ENCODE measurements at regions not wholly inside any gene's neighbourhood (a gene's known extent, or its start where the extent isn't known, plus 50 kb on each side); places are given as distances from the start of the nearest gene placed in this dataset.

DNA sequence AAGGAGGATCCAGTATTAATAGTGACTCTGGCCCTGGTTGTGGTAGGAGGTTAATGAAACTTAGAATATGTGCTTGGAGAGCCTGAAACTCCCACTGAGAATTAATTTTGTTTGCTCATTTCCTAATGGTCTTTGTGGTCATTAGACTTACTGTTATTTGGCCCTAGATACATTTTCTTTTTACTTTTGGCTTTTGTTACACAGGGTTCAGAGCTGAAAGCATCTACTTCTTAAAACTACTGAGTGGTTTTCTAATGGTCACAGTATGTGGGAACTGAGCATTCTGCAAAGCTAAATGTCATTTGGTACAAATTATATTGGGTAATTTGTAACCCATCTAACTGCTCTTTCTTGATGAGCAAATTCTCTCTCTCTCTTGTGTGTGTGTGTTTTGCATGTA is 433.4 kb upstream of the IL12A start:
- Histone ChIP-seq H3K27me3 (replicated peaks; ENCODE audit: control insufficient read depth, insufficient read depth, low read length) (no peaks in the 10 kb centered on the region), H3K9ac (ENCODE audit: low read length) (no peak overlapping the region), H3K9me3 (ENCODE audit: control insufficient read depth, low read length) (no peaks in the 10 kb centered on the region), H3K36me3 (ENCODE audit: control insufficient read depth, insufficient read depth, low read length, severe bottlenecking) (no peaks in the 10 kb centered on the region), H3K4me1 (ENCODE audit: control insufficient read depth, insufficient read depth, low read length) (no peaks in the 10 kb centered on the region), H3K4me3 (ENCODE audit: low read length) (no peak overlapping the region)
- DNase-seq (ENCODE audit: low read depth): no peak

DNA sequence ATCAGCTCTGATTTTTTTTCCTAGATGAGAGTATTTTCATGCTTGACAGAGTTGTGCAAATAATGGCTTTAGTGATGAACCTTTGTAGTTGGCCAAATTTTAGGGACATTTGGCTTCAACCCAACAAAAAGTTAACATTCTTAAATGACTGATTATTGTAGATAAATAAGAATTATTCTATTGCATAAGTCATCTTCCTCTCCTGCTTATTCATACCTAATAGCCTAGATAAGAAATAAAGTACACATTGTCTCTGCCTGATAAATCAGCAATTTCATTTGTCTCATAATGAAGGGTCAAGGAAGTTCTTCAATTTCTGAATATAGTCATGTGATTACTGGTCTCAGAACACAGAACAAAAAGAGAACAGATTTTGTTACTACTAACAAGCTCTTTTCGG is 428.9 kb upstream of the IL12A start:
- H3K9me3 ChIP-seq (ENCODE audit: control insufficient read depth, low read length): no peaks in the 10 kb centered on the region
- H3K4me1 ChIP-seq (ENCODE audit: control insufficient read depth, insufficient read depth, low read length): no peaks in the 10 kb centered on the region
- H3K27me3 ChIP-seq (replicated peaks; ENCODE audit: control insufficient read depth, insufficient read depth, low read length): peaks cover 4% of the 10 kb centered on the region
- H3K4me3 ChIP-seq (ENCODE audit: low read length): no peak overlapping the region
- H3K9ac ChIP-seq (ENCODE audit: low read length): no peak overlapping the region
- no peaks in the 10 kb centered on the region for H3K36me3 ChIP-seq (ENCODE audit: control insufficient read depth, insufficient read depth, low read length, severe bottlenecking)
- no peak for DNase-seq (ENCODE audit: low read depth)

DNA sequence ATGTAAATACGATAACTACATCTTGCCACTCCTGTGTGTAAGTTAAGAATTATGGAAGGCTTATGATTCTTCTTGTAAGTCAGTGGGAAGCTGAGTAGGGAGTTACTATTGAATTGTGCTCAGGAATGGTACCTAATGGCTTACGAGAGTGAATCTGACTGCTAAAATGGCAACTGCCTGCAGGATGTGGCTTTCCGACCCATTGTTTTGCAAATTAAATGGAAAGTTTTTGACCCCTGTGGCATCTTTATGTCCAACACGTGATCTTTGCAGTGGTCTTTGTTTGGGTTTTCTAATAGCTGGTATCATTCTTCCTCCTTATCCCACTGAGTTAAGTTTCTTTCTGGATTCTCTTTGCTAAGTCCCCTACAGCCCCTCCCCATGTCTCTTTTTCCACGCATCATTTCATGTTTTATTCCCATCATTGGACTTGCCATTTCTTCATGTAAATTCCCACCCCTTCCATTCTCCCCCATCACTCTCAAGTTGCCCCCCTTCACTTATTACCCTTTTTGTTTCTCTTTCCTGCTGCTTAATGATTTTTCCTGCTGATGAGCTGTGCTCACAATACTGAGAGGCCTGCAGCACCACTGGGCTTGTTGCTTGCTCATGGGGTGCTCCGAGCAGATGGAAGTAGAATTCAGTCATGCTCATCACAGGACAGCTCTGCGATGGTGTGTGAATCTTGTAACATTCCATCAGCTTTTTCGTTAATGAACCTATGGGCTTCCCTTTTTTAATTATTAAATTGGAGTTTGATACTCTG is 428.2 kb upstream of the IL12A start:
- DNase-seq (ENCODE audit: low read depth): no peak
- H3K4me3 ChIP-seq (ENCODE audit: low read length): no peak overlapping the region
- H3K9ac ChIP-seq (ENCODE audit: low read length): no peak overlapping the region
- no peaks in the 10 kb centered on the region for H3K36me3 ChIP-seq (ENCODE audit: control insufficient read depth, insufficient read depth, low read length, severe bottlenecking)
- H3K4me1 ChIP-seq (ENCODE audit: control insufficient read depth, insufficient read depth, low read length): no peaks in the 10 kb centered on the region
- H3K9me3 ChIP-seq (ENCODE audit: control insufficient read depth, low read length): no peaks in the 10 kb centered on the region
- H3K27me3 ChIP-seq (replicated peaks; ENCODE audit: control insufficient read depth, insufficient read depth, low read length): peaks cover 4% of the 10 kb centered on the region

DNA sequence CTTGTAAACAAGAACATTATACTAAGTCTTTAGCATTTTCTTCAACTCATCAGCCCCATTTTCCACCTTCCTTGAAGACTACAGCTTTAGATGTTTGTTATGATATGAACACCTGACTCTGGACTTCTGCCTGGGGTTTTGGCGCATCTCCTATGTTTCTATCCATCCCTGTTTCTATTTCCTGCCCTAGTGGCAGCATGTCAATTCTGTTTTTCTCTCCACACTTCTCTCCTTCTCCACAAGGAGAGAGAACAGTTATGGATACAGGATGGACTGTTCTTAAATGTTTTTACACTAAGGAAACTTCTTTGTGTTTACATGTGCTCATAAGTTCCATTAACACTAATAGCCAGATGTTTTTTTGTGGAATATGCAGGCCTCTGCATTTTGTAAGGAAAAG is 423.3 kb upstream of the IL12A start:
- H3K4me3 ChIP-seq (ENCODE audit: low read length): no peak overlapping the region
- no peaks in the 10 kb centered on the region for H3K36me3 ChIP-seq (ENCODE audit: control insufficient read depth, insufficient read depth, low read length, severe bottlenecking)
- no peak overlapping the region for H3K9ac ChIP-seq (ENCODE audit: low read length)
- DNase-seq (ENCODE audit: low read depth): no peak
- peaks cover 4% of the 10 kb centered on the region for H3K27me3 ChIP-seq (replicated peaks; ENCODE audit: control insufficient read depth, insufficient read depth, low read length)
- H3K9me3 ChIP-seq (ENCODE audit: control insufficient read depth, low read length): no peaks in the 10 kb centered on the region
- H3K4me1 ChIP-seq (ENCODE audit: control insufficient read depth, insufficient read depth, low read length): no peaks in the 10 kb centered on the region

DNA sequence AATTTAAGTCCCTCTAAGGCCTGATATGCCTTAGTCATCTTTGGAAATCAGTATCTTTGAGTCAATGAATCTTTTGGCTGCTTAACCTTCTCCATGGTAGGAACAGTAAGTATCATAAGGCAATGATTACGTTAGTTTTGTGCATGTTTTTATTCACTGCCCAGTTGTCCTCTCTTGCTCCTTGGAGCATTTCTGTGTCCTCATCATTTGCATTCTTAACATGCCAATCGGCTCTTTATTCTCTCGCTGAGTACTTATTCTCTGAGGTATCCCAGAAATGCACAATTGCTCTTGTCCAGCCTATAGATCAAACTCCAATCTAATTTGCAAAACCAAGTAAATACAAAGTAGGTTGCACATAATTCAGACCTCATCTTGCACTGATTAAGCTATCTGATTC is 405.0 kb upstream of the IL12A start:
- Histone ChIP-seq H3K4me3 (ENCODE audit: low read length) (no peak overlapping the region), H3K36me3 (ENCODE audit: control insufficient read depth, insufficient read depth, low read length, severe bottlenecking) (no peaks in the 10 kb centered on the region), H3K9me3 (ENCODE audit: control insufficient read depth, low read length) (no peaks in the 10 kb centered on the region), H3K27me3 (replicated peaks; ENCODE audit: control insufficient read depth, insufficient read depth, low read length) (no peaks in the 10 kb centered on the region), H3K4me1 (ENCODE audit: control insufficient read depth, insufficient read depth, low read length) (peaks cover 12% of the 10 kb centered on the region), H3K9ac (ENCODE audit: low read length) (no peak overlapping the region)
- no peak for DNase-seq (ENCODE audit: low read depth)

DNA sequence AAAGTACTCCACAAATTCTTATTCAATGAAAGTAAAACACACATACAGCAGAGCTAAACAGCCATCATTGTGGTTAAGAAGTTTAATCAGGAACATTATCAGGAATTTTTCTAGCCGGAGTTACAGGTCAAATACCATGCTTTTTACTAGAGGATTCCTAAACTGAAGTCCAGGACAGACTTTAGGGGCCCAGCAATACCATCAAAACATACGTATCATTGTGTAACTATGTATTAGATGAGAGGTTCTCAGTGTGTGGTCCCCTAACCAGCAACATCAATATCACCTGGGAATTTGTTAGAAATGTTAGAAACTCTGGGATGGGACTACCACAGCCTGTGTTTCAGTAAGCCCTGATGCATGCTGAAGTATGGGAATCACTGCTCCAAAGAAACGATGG is 404.2 kb upstream of the IL12A start:
- no peak for DNase-seq (ENCODE audit: low read depth)
- Histone ChIP-seq H3K9ac (ENCODE audit: low read length) (no peak overlapping the region), H3K9me3 (ENCODE audit: control insufficient read depth, low read length) (no peaks in the 10 kb centered on the region), H3K4me3 (ENCODE audit: low read length) (no peak overlapping the region), H3K27me3 (replicated peaks; ENCODE audit: control insufficient read depth, insufficient read depth, low read length) (no peaks in the 10 kb centered on the region), H3K4me1 (ENCODE audit: control insufficient read depth, insufficient read depth, low read length) (peaks cover 12% of the 10 kb centered on the region), H3K36me3 (ENCODE audit: control insufficient read depth, insufficient read depth, low read length, severe bottlenecking) (no peaks in the 10 kb centered on the region)

DNA sequence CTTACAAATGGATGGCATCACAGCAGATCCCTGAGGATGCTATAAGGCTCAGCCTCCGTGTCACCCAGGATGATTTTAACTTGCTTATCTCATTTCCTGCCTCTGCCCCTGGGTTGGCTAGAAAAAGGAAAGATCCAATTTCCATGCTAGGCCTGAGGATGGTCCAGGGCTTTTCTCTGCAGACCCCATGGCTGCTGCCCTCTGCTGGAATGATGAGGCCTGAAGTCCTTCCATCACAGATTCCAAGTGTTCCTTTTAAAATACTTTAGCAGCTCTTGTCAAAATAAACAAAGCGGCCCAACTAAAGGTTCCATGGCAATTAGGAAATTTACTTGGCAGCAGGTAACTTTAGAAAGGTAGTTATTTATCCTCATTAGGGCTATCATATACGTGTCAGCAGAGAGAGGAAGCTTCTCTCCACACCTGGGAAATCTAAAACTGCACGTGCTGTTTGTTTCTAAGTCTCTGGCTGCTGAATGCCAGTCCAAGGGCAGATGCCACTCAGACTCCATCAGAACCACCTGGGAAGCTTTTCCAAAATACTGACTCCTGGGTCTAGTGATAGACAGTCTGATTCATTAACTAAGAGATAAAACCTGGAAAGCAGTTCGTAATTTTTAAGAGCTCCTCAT is 401.9 kb upstream of the IL12A start:
- peak; percentile 57 for DNase-seq (ENCODE audit: low read depth)
- Histone ChIP-seq H3K4me3 (ENCODE audit: low read length) (no peak overlapping the region), H3K9ac (ENCODE audit: low read length) (no peak overlapping the region)

DNA sequence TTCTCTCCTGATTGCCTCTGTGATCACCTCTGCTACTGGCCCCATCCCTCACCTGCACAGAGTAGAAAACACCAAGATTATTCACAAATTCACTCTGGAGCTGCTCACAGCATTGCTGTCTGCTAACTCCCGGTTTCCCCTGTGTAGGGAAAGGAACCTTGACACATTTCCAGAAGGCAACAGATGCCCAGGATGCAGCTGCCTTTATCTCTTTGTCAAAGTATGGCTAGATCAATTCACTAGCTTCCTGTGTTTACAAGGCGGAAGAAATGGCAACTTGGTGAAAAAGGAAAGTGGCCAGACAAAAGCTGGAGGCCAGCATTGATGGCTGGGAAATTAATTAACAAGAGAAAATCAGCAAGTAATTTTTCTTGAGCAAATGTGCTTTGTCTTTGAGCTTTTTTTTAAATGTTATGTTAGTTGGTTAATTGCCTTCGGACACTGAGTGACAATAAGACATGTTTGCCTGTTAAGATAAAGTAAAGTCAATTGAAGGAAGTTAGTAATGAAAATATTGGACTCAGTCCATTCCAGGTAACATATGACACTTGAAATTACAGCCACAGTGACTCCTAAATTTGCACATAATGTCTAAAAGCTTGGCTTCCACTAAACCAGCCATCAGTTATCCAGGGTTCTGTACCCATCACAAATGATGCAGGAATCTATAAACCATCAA is 394.6 kb upstream of the IL12A start:
- Histone ChIP-seq H3K36me3 (ENCODE audit: control insufficient read depth, insufficient read depth, low read length, severe bottlenecking) (no peaks in the 10 kb centered on the region), H3K27me3 (replicated peaks; ENCODE audit: control insufficient read depth, insufficient read depth, low read length) (peaks cover 7% of the 10 kb centered on the region), H3K9ac (ENCODE audit: low read length) (no peak overlapping the region), H3K9me3 (ENCODE audit: control insufficient read depth, low read length) (peaks cover 6% of the 10 kb centered on the region), H3K4me1 (ENCODE audit: control insufficient read depth, insufficient read depth, low read length) (no peaks in the 10 kb centered on the region), H3K4me3 (ENCODE audit: low read length) (no peak overlapping the region)
- no peak for DNase-seq (ENCODE audit: low read depth)

More for the DNA sequence above, 401.9 kb upstream of the IL12A start:
- H3K36me3 ChIP-seq (ENCODE audit: control insufficient read depth, insufficient read depth, low read length, severe bottlenecking): no peaks in the 10 kb centered on the region
- peaks cover 12% of the 10 kb centered on the region for H3K4me1 ChIP-seq (ENCODE audit: control insufficient read depth, insufficient read depth, low read length)
- H3K9me3 ChIP-seq (ENCODE audit: control insufficient read depth, low read length): no peaks in the 10 kb centered on the region
- H3K27me3 ChIP-seq (replicated peaks; ENCODE audit: control insufficient read depth, insufficient read depth, low read length): peaks cover 4% of the 10 kb centered on the region

DNA sequence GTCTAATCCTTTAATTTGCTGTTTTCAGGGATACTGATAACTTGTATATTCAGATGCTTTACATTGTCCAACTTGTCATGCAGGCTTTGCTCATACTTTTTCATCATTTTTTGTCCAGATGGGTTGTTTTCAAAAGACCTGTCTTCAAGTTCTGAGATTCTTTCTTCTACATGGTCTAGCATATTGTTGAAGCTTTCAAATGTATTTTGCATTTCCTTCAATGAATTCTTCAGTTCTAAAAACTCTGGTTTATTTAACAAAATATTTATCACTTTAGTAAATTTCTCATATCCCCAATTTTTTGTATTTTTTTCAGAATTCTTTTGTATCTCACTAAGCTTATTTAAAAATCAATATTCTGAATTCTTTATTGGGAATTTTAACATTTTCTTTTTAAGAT is 388.3 kb upstream of the IL12A start:
- Histone ChIP-seq H3K36me3 (ENCODE audit: control insufficient read depth, insufficient read depth, low read length, severe bottlenecking) (no peaks in the 10 kb centered on the region), H3K27me3 (replicated peaks; ENCODE audit: control insufficient read depth, insufficient read depth, low read length) (no peaks in the 10 kb centered on the region), H3K4me3 (ENCODE audit: low read length) (no peak overlapping the region), H3K9me3 (ENCODE audit: control insufficient read depth, low read length) (peaks cover 30% of the 10 kb centered on the region), H3K4me1 (ENCODE audit: control insufficient read depth, insufficient read depth, low read length) (peaks cover 9% of the 10 kb centered on the region), H3K9ac (ENCODE audit: low read length) (no peak overlapping the region)
- DNase-seq (ENCODE audit: low read depth): no peak

DNA sequence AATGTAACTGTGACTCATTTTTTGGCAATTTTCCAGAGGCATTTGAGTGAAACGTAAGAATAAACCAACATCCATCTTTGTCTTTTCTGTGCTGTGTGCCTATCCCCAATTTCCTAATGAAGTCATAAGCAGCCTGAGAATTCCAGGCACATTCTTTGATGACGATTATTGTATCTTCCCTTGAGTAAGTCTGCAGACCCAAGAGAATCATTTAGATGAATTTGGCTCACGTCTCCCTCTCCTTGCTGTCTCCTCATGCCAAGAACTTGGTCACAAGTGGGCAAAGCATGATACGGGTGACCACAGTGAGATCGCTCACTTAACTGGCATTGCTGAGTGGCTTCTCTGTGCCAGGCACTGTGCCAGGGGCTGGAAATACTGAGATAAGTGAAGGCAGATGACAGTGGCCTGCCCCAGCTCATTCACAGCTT is 384.5 kb upstream of the IL12A start:
- no peaks in the 10 kb centered on the region for H3K36me3 ChIP-seq (ENCODE audit: control insufficient read depth, insufficient read depth, low read length, severe bottlenecking)
- H3K4me3 ChIP-seq (ENCODE audit: low read length): no peak overlapping the region
- peaks cover 22% of the 10 kb centered on the region for H3K9me3 ChIP-seq (ENCODE audit: control insufficient read depth, low read length)
- no peak overlapping the region for H3K9ac ChIP-seq (ENCODE audit: low read length)
- peaks cover 9% of the 10 kb centered on the region for H3K4me1 ChIP-seq (ENCODE audit: control insufficient read depth, insufficient read depth, low read length)
- no peak for DNase-seq (ENCODE audit: low read depth)
- no peaks in the 10 kb centered on the region for H3K27me3 ChIP-seq (replicated peaks; ENCODE audit: control insufficient read depth, insufficient read depth, low read length)

DNA sequence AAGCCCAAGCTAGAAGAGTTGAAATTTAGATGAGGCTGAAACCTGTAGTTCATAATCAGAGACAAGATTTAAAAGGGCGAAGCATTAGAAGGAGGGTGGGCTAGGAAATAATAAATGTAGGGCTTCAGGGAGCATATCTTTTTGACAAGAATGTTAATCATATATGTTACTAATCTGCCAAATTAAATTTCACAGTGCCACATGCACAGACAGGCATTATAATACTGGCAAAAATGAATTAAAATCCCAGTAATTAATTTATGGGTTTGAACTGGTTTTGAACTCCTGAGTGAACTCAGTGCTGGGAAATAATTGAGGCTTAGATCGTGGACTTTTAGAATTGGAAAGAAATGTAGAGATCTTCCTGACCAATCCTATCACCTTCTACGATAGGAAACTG is 383.5 kb upstream of the IL12A start:
- no peaks in the 10 kb centered on the region for H3K36me3 ChIP-seq (ENCODE audit: control insufficient read depth, insufficient read depth, low read length, severe bottlenecking)
- H3K9me3 ChIP-seq (ENCODE audit: control insufficient read depth, low read length): peaks cover 13% of the 10 kb centered on the region
- no peak overlapping the region for H3K9ac ChIP-seq (ENCODE audit: low read length)
- DNase-seq (ENCODE audit: low read depth): no peak
- peaks cover 9% of the 10 kb centered on the region for H3K4me1 ChIP-seq (ENCODE audit: control insufficient read depth, insufficient read depth, low read length)
- H3K27me3 ChIP-seq (replicated peaks; ENCODE audit: control insufficient read depth, insufficient read depth, low read length): no peaks in the 10 kb centered on the region
- no peak overlapping the region for H3K4me3 ChIP-seq (ENCODE audit: low read length)

All from adipocyte (in vitro differentiated cells).